ENCODE measurements at regions not wholly inside any gene's neighbourhood (a gene's known extent, or its start where the extent isn't known, plus 50 kb on each side); places are given as distances from the start of the nearest gene placed in this dataset.
A peak's percentile ranks its signal among the peaks of the same experiment; 100 is the strongest.

DNA sequence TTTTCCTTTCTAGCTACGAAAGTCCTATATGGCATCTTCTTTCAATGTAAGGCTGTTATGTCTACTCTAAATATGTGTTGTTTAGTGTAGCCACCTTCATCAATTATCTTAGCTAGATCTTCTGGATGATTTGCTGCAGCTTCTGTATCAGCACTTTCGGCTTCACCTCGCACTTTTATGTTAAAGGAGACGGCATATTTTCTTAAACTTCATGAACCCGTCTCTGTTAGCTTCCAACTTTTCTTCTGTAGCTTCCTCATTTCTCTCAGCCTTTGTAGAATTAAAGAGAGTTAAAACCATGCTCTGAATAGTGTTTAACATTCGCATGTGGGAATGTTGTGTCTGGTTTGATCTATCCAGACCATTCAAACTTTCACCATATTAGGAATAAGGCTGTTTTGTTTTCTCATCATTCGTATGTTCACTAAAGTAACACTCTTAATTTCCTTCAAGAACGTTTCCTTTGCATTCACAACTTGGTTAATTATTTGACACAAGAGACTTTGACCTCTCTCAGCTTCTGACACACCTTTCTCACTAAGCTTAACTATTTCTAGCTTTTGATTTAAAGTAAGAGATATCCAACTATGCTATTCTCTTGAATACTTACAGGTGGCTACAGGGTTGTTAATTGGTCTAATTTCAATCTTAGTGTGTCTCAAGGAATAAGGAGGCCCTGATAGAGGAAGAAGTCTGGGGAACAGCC, 476.8 kb downstream of the GABRG1 start:
- no peak for DNase-seq (ENCODE audit: low spot score)

DNA sequence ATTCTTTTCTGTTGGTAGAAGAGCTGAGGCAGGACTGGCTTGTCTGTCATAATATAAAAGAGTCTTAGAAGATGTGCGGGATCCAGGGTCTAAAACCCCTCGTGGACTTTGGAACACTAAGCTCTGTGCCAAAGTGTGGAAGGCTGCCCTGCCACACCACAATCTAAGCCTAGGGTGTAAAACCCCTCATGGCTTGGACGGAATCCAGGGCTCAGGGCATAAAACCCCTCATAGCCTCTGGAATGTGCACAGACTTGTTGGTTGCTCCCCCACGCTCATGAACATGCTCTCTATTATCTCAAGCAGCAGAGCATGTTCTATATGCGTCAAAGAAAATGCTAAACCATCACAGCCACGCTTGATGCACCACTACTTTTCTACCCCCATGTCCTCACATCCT, 483.6 kb downstream of the GABRG1 start:
- DNase-seq (ENCODE audit: low spot score), result no peak

GRCh38 chr4:45638641-45639040, 485.2 kb downstream of the GABRG1 start:
- DNase-seq (ENCODE audit: low spot score), result no peak

DNA sequence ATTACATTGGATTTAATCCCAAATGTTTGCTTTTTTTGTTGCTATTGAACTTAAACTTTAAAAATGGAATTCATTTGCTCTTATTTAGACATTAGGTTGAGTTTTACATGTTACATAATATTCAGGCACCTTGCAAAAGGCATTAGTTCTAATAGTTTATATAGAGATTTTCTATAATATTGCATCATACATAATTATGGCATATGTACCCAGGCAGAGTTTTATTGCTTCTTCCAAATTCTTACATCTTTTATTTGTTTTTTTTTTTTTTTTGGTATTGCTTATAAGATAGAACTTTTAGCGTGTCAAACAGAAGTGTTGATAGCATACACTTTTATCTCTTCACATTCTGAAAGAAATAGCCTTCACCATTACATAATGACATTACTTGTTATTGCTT, 487.7 kb downstream of the GABRG1 start:
- DNase-seq (ENCODE audit: low spot score), result no peak

GRCh38 chr4:45629717-45630116, 494.1 kb downstream of the GABRG1 start:
- no peak for DNase-seq (ENCODE audit: low spot score)

DNA sequence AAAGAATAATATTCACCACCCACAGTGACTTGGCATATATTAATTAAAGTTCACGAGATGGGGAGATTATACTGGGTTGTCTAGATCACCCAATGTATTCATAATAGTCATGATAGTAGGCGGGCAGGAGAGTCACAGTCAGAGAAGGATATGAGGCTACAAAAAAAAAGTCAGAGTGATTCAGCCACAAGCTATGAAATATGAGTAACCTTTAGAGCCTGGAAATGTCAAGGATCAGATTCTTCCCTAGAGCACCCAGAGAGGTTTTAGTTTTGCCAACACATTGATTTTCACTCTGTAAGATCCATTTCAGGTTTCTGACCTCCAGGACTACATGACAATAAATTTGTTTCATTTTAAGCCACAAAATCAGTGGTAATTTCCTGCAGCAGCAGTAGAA, 501.9 kb downstream of the GABRG1 start:
- peak; percentile 2 for DNase-seq (ENCODE audit: low spot score)

- DNase-seq (ENCODE audit: low spot score), result no peak
These were observed 503.0 kb downstream of the GABRG1 start for GRCh38 chr4:45620808-45621207.

DNA sequence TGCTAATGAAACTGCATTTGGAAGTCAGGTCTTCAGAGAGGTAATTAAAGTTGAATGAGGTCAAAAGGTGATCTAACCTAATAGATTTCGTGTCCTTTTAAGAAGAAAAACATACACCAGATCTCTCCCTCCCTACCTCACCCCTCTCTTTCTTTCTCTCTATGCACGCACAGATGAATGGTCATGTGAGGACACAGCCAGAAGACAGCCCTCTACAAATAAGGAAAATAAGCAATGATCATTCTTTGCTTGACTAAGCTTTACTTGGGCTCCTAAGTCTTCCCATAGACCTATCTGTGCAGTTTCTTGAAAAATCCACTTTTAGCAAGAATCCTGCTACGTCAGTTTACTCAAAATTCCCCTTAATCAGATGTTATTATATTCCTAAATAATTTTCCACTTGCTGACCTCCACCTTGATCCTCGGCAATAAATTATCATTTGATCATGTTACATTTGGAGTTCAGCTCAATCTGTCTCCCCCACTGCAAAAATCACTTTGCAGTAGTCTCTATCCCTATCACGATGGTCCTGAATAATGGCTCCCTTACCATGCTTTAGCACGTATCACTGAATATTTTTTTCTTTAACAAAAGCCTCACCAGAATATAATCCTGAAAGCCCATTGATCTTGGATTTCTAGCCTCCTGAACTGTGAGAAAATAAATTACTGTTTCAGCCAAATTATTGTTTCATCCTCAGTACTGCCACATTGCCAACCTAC, 527.3 kb downstream of the GABRG1 start:
- DNase-seq (ENCODE audit: low spot score), result no peak

DNA sequence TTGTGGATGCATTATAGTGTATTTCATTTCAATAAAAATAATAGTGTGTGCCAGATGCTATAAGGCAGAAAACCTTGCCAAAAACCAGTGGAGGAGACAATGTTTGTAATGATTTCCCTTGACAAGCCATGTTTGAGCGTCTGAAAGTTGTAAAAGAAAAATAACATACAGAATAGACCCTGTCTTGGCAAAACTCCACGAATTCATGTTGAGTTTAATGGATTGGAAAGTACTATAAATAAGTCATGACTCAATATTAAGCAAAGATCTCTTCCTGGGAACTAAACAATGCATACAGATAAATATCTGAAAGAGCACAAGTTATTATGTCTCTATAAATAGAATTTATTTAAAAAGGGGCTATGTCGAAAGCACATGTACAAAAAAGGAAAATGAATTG, 543.5 kb downstream of the GABRG1 start:
- no peak for DNase-seq (ENCODE audit: low spot score)

GRCh38 chr4:45578874-45579273, 545.0 kb downstream of the GABRG1 start:
- no peak for DNase-seq (ENCODE audit: low spot score)

DNA sequence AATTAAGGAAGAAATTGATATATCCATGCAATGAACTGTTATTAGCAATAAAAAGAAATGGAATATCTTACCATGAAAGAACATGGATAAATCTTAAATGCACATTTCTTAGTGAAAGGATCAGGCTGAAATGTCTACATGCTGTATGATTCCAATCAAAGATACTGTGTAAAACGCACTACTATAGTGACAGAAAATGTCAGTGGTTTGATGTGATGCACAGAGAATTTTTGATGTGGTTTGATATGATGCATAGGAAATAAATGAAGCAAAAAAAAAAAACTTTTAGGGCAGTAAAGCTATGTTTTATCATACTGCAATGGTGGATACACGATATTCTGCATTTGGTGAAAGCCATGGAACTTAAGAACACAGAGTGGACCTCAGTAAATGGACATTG, 547.6 kb downstream of the GABRG1 start:
- no peak for DNase-seq (ENCODE audit: low spot score)

DNA sequence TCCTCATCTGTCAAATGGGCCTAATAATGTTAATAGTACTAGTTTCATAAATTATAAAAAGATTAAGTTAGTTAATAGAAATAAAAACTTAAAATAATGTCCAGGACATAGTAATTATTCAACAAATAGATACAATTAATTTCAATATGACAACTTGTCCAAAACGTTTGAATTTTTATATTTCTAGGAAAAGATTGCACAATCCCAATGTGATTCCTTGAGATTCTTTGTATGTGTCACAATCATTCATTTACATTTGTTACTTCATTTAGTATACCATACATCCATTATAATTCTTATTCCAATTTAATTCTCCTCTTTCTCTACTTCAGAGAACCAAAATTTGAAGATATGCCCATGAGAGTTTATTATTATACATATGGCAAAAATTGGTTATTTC, 554.2 kb downstream of the GABRG1 start:
- DNase-seq (ENCODE audit: low spot score), result no peak

DNA sequence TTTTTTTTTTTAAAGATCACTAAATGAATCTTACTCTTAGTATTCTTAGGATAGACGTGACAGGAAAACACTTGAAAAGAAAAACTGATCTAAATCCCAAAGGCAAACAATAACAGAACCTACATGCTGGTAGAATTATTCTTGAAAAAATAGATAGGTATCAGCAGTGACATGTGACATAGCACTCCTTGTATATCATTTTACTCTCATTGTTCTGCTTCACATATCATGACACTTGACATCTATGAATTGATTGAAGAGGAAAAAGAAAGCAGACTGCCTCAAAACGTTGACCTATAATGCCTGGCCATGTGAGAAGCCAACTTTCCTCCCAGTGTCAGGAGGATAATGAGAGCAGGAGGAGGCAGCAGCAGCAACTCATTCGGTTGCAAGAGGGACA, 555.2 kb downstream of the GABRG1 start:
- DNase-seq (ENCODE audit: low spot score), result no peak

DNA sequence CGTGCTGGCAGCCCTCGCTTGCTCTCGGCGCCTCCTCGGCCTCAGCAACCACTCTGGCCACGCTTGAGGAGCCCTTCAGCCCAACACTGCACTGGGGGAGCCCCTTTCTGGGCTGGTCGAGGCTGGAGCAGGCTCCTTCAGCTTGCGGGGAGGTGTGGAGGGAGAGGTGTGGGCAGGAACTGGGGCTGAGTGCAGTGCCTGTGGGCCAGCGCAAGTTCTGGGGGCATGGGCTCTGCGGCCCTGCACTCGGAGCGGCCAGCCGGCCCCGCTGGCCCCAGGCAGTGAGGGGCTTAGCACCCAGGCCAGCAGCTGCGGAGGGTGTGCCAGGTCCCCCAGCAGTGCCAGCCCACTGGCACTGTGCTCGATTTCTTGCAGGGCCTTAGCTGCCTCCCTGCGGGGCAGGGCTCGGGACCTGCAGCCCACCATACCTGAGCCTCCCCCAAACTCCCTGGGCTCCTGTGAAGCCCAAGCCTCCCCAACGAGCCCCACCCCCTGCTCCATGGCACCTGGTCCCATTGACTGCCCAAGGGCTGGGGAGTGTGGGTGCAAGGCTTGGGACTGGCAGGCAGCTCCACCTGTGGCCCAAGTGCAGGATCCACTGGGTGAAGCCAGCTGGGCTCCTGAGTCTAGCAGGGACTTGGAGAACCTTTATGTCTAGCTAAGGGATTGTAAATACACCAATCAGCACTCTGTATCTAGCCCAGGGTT, 556.8 kb downstream of the GABRG1 start:
- DNase-seq (ENCODE audit: low spot score), result no peak

GRCh38 chr4:45554423-45554822, 569.4 kb downstream of the GABRG1 start:
- DNase-seq (ENCODE audit: low spot score), result peak; percentile 24

- DNase-seq (ENCODE audit: low spot score), result no peak
These were observed 573.0 kb downstream of the GABRG1 start for GRCh38 chr4:45550766-45551366.

GRCh38 chr4:45539142-45539814, 584.6 kb downstream of the GABRG1 start:
- no peak for DNase-seq (ENCODE audit: low spot score)

GRCh38 chr4:45530498-45530897, 593.4 kb downstream of the GABRG1 start:
- DNase-seq (ENCODE audit: low spot score), result no peak

DNA sequence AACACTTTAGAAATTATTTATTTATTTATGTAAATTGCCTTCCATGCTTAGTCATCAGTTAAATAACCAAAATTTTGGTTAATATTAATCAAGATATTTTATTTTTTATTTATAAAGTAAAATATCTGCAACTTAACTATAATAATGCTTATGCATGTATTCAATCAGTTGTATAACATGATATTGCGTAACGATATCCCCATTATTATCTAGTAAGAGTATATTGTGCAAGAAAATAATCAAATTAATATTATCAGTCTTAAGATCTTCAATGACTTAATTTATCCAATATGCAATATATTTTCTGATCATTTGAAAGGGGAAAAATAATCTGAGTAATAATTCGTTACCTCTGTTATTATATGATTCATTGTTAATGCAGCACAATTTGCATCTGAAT, 596.7 kb downstream of the GABRG1 start:
- no peak for DNase-seq (ENCODE audit: low spot score)

GRCh38 chr4:45518832-45519231, 605.0 kb downstream of the GABRG1 start:
- no peak for DNase-seq (ENCODE audit: low spot score)

DNA sequence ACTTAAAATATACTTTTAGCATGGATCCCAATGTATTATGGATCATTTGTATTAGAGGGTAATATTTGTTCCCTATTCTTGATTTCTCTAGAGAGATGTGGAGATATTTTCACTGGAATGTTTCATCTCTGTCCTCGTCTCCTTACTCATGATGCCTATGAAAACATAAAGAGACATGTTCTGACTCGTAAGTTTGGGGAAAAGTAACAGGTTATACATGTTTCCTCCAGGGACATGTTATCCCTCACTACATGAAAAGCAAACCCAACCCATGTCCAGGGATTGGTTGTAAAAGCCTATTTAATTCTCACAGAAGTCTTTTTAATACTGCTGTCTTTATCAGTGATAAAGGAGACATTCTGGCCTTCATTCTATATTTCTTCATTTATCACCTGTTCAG, 621.4 kb downstream of the GABRG1 start:
- DNase-seq (ENCODE audit: low spot score), result no peak

GRCh38 chr4:45484740-45485139, 639.1 kb downstream of the GABRG1 start:
- DNase-seq (ENCODE audit: low spot score), result no peak
